HEK293 (cell line): ENCODE measurements at regions not wholly inside any gene's neighbourhood (a gene's known extent, or its start where the extent isn't known, plus 50 kb on each side); places are given as distances from the start of the nearest gene placed in this dataset.

Experiments
- CTCF ChIP-seq: fragments of 450-650 bp; formaldehyde crosslinking; IDR thresholded peaks from 2 replicates; pipeline ENCODE4 v1.5.1; 2016; ENCODE audit warnings: missing biosample characterization, missing genetic modification characterization
- ZBTB1 ChIP-seq: fragments of 450-650 bp; formaldehyde crosslinking; IDR thresholded peaks from 2 replicates; pipeline ENCODE4 v1.5.1; 2016; ENCODE audit warnings: missing biosample characterization, missing genetic modification characterization

GRCh38 chr4:154019811-154020210 lies 230.9 kb upstream of the SFRP2 start:
- no peak for TF ChIP-seq CTCF (tag by site-specific recombination)
- no peak for TF ChIP-seq ZBTB1
